B cell (primary cell): ENCODE measurements at regions not wholly inside any gene's neighbourhood (a gene's known extent, or its start where the extent isn't known, plus 50 kb on each side); places are given as distances from the start of the nearest gene placed in this dataset.

Source experiments
- ATAC-seq: fragments of 200-7000 bp; cut with Tn5 transposase; one replicate; pipeline ENCODE4 v1.10.0; 2021; ENCODE audit warnings: low read depth, mild to moderate bottlenecking, moderate number of reproducible peaks, moderate library complexity
- CTCF ChIA-PET: fragments of 350-600 bp; sonication (Branson Sonifier 250); formaldehyde crosslinking; loops from one replicate; lab custom pipeline; 2021; ENCODE audit warnings: antibody characterized with exemption, inconsistent platforms; lab: Charles Lee
- POLR2A ChIA-PET: fragments of 350-600 bp; sonication (Branson Sonifier 250); formaldehyde crosslinking; loops from one replicate; lab custom pipeline; 2021; ENCODE audit warnings: antibody characterized with exemption; lab: Charles Lee
- DNase-seq: peaks from one replicate; pipeline ENCODE4 v3.0.0; 2013
- H2AFZ ChIP-seq: 2 replicates; pipeline ENCODE4 v1.6.1; 2012; ENCODE audit warnings: mild to moderate bottlenecking, low read depth, low read length; ENCODE audit not compliant: insufficient read depth, poor library complexity, severe bottlenecking
- H3K27ac ChIP-seq, 2 donors: 1 replicate in 1 of 2; 2 replicates in 1 of 2; pipeline ENCODE4 v1.5.1; 2012 to 2013; ENCODE audit warnings: low read length in 2 of 2, mild to moderate bottlenecking in 2 of 2, moderate library complexity in 1 of 2
- H3K27me3 ChIP-seq, 4 experiments: fragments of 200-600 bp in 1 of 4; sonication (generic) in 1 of 4; replicated peaks in 1 of 4; 1 replicate in 2 of 4; 2 replicates in 2 of 4; pipeline versions ENCODE4 v1.6.1 to v1.7.0; 2013 to 2016; ENCODE audit warnings: low read length in 3 of 4, mild to moderate bottlenecking in 2 of 4, mixed read lengths in 1 of 4, moderate library complexity in 1 of 4; ENCODE audit not compliant: insufficient read depth in 4 of 4, control insufficient read depth in 3 of 4; ENCODE audit errors: control extremely low read depth in 1 of 4
- H3K36me3 ChIP-seq, 2 experiments: replicated peaks in 1 of 2; 1 replicate in 1 of 2; 2 replicates in 1 of 2; pipeline versions ENCODE4 v1.6.1 to v1.7.1; 2013; ENCODE audit warnings: low read length in 1 of 2; ENCODE audit not compliant: insufficient read depth in 2 of 2, control insufficient read depth in 1 of 2; ENCODE audit errors: control extremely low read depth in 1 of 2, extremely low read depth in 1 of 2
- H3K4me1 ChIP-seq, 2 donors: fragments of 200-600 bp in 1 of 2; sonication (generic) in 1 of 2; 1 replicate in 1 of 2; 2 replicates in 1 of 2; pipeline versions ENCODE4 v1.5.1 to v1.6.1; 2013 to 2017; ENCODE audit warnings: low read length in 2 of 2; ENCODE audit not compliant: control insufficient read depth in 2 of 2, insufficient read depth in 2 of 2
- H3K4me2 ChIP-seq: replicated peaks from 2 replicates; pipeline ENCODE3; 2012; ENCODE audit warnings: mild to moderate bottlenecking, low read depth, low read length; ENCODE audit not compliant: poor library complexity, severe bottlenecking
- H3K4me3 ChIP-seq, 5 experiments: fragments of 200-600 bp in 1 of 5; sonication (generic) in 1 of 5; 1 replicate in 3 of 5; 2 replicates in 2 of 5; pipeline versions ENCODE4 v1.5.1 to v1.7.0; 2011 to 2016; ENCODE audit warnings: low read length in 4 of 5, mild to moderate bottlenecking in 4 of 5, low read depth in 2 of 5, control low read depth in 1 of 5, moderate library complexity in 1 of 5; ENCODE audit not compliant: insufficient read depth in 1 of 5; ENCODE audit errors: control extremely low read depth in 1 of 5, extremely low read depth in 1 of 5
- H3K79me2 ChIP-seq: fragments of 200-600 bp; sonication (generic); one replicate; pipeline ENCODE4 v1.6.0; 2016; ENCODE audit warnings: low read length; ENCODE audit not compliant: control insufficient read depth, insufficient read depth
- H3K9ac ChIP-seq: fragments of 200-600 bp; sonication (generic); 2 replicates; pipeline ENCODE4 v1.6.1; 2017; ENCODE audit warnings: mild to moderate bottlenecking, low read length, moderate library complexity
- H3K9me3 ChIP-seq, 3 donors: one replicate each; pipeline versions ENCODE4 v1.6.1 to v1.7.1; 2013; ENCODE audit warnings: low read length in 2 of 3; ENCODE audit not compliant: control insufficient read depth in 2 of 3, insufficient read depth in 1 of 3; ENCODE audit errors: control extremely low read depth in 1 of 3
- H4K20me1 ChIP-seq: 2 replicates; pipeline ENCODE4 v1.6.0; 2012; ENCODE audit warnings: mild to moderate bottlenecking, low read length; ENCODE audit not compliant: insufficient read depth, control insufficient read depth, poor library complexity, severe bottlenecking
- H3K27ac Mint-ChIP-seq: one replicate; pipeline ENCODE4 v1.8.0; 2021; ENCODE audit warnings: mixed read lengths
- H3K27me3 Mint-ChIP-seq: one replicate; pipeline ENCODE4 v1.8.0; 2021; ENCODE audit warnings: mixed read lengths
- H3K4me1 Mint-ChIP-seq: one replicate; pipeline ENCODE4 v1.8.0; 2021; ENCODE audit warnings: mixed read lengths
- H3K4me3 Mint-ChIP-seq: one replicate; pipeline ENCODE4 v1.8.0; 2021; ENCODE audit warnings: mixed read lengths
- H3K9me3 Mint-ChIP-seq: one replicate; pipeline ENCODE4 v1.8.0; 2022; ENCODE audit warnings: mixed read lengths; ENCODE audit not compliant: insufficient read depth
- CTCF ChIP-seq: fragments of 200-600 bp; IDR thresholded peaks from one replicate; pipeline ENCODE4 v1.8.0; 2022; ENCODE audit warnings: antibody characterized with exemption, mild to moderate bottlenecking
- EZH2 ChIP-seq: IDR thresholded peaks from 2 replicates; pipeline ENCODE4 v1.6.1; 2012; ENCODE audit warnings: borderline replicate concordance, low read depth, mild to moderate bottlenecking, moderate library complexity, low read length; ENCODE audit not compliant: insufficient read depth, poor library complexity, severe bottlenecking
- WGBS: methylation state at CpG from one replicate; pipeline ENCODE4 v1.1.5; 2013; ENCODE audit warnings: missing lambda C conversion rate; ENCODE audit not compliant: insufficient coverage; 5-methylcytosine and 5-hydroxymethylcytosine counted together
- intact Hi-C: fragments of 100-400 bp; cut with micrococcal nuclease; formaldehyde crosslinking; loops from one replicate; pipeline ENCODE4 v1.10.0; 2022

- 81% methylated on average over 3 of the region's 8 CpGs for WGBS
- POLR2A ChIA-PET: no interaction called here
- H3K27me3 Mint-ChIP-seq: peaks cover 20% of the 10 kb centered on the region
These were observed 250.4 kb upstream of the SIX2 start for GRCh38 chr2:45259547-45260160.

GRCh38 chr2:45259138-45259537, 249.9 kb upstream of the SIX2 start:
- Histone ChIP-seq H3K27me3 (peaks cover 0 to 4% (median 0%) of the 10 kb centered on the region in 4 experiments), H3K9me3 (no peaks in the 10 kb centered on the region), H3K9ac (no peak overlapping the region), H4K20me1 (no peaks in the 10 kb centered on the region), H3K4me1 (peaks cover 0 to 6% of the 10 kb centered on the region in 2 donors), H3K4me3 (no peak overlapping the region), H3K79me2 (no peaks in the 10 kb centered on the region), H3K27ac (no peak overlapping the region), H3K4me2 (no peak overlapping the region), H2AFZ (no peak overlapping the region), H3K36me3 (no peaks in the 10 kb centered on the region)
- peaks cover 19% of the 10 kb centered on the region for H3K27me3 Mint-ChIP-seq
- ATAC-seq (no peak), DNase-seq (no peak)
- H3K27ac Mint-ChIP-seq: no peak overlapping the region
- intact Hi-C loops: no loop called here
- H3K4me1 Mint-ChIP-seq: peaks cover 5% of the 10 kb centered on the region
- POLR2A ChIA-PET: no interaction called here
- CTCF ChIA-PET: no interaction called here
- 82% methylated on average over 8 of the region's 8 CpGs for WGBS
- no peak overlapping the region for H3K4me3 Mint-ChIP-seq
- H3K9me3 Mint-ChIP-seq: no peaks in the 10 kb centered on the region
- TF ChIP-seq CTCF: no peak
- no peak for TF ChIP-seq EZH2

More at GRCh38 chr2:45259547-45260160, 250.4 kb upstream of the SIX2 start:
- no peaks in the 10 kb centered on the region for H3K79me2 ChIP-seq
- no peaks in the 10 kb centered on the region for H3K36me3 ChIP-seq
- DNase-seq (no peak), ATAC-seq (no peak)
- Mint-ChIP-seq H3K9me3 (no peaks in the 10 kb centered on the region), H3K27ac (no peak overlapping the region), H3K4me1 (peaks cover 5% of the 10 kb centered on the region), H3K4me3 (no peak overlapping the region)
- no peaks in the 10 kb centered on the region for H4K20me1 ChIP-seq
- peaks cover 0 to 4% (median 0%) of the 10 kb centered on the region in 4 experiments for H3K27me3 ChIP-seq
- CTCF ChIA-PET: no interaction called here
- no peak for TF ChIP-seq CTCF
- no peak for TF ChIP-seq EZH2
- H3K9ac ChIP-seq: no peak overlapping the region
- no peak overlapping the region for H3K27ac ChIP-seq
- no peak overlapping the region for H2AFZ ChIP-seq
- H3K4me3 ChIP-seq: no peak overlapping the region
- H3K4me1 ChIP-seq: peaks cover 0 to 6% of the 10 kb centered on the region in 2 donors
- intact Hi-C loops: no loop called here
- no peaks in the 10 kb centered on the region for H3K9me3 ChIP-seq
- H3K4me2 ChIP-seq: no peak overlapping the region
